ENCODE measurements at regions not wholly inside any gene's neighbourhood (a gene's known extent, or its start where the extent isn't known, plus 50 kb on each side); places are given as distances from the start of the nearest gene placed in this dataset.

GRCh38 chr11:76279038-76279437 lies 72.7 kb upstream of the WNT11 start (continued):
- TF ChIP-seq POLR2AphosphoS5 (IDR thresholded peaks at IDR 0.05; ENCODE audit: low read length) (no peak), CHD2 (IDR thresholded peaks at IDR 0.05; ENCODE audit: borderline replicate concordance, low read depth, low read length) (no peak), KLF5 (IDR thresholded peaks at IDR 0.05; ENCODE audit: partially characterized antibody) (no peak), JUNB (IDR thresholded peaks at IDR 0.05) (no peak), RBBP5 (conservative IDR thresholded peaks at IDR 0.05) (no peak), ZNF274 (IDR thresholded peaks at IDR 0.05; ENCODE audit: insufficient read depth, insufficient read length) (no peak), EP300 (IDR thresholded peaks at IDR 0.05; ENCODE audit: borderline replicate concordance in 1 of 2, control insufficient read depth in 1 of 2, low read depth in 2 of 2, low read length in 2 of 2) (no peak)

- in situ Hi-C loops (cut with MboI) (no loop called here), intact Hi-C loops (cut with micrococcal nuclease; ENCODE audit: unreplicated experiment) (no loop called here)
- Histone ChIP-seq H3K36me3 (ENCODE audit: control insufficient read depth in 2 of 2, insufficient read depth in 2 of 2, low read length in 1 of 2) (no peaks in the 10 kb centered on the region), H3K27ac (ENCODE audit: control insufficient read depth, insufficient read depth) (no peak overlapping the region), H3K4me1 (ENCODE audit: control insufficient read depth, insufficient read depth, low read length) (0 out of 2 replicates have a peak, but pooled peaks cover 6% of the 10 kb centered on the region), H2AFZ (ENCODE audit: control insufficient read depth, low read depth, low read length) (no peak overlapping the region), H4K20me1 (ENCODE audit: control insufficient read depth, insufficient read depth) (no peaks in the 10 kb centered on the region), H3K9ac (ENCODE audit: control insufficient read depth, insufficient read depth, low read length) (no peak overlapping the region), H3K4me2 (ENCODE audit: control insufficient read depth, insufficient read depth) (no peak overlapping the region), H3K9me3 (replicated peaks; ENCODE audit: control insufficient read depth, insufficient read depth, low read length) (no peaks in the 10 kb centered on the region; the same call in 2 of the 3 replicates), H3K4me3 (no peak overlapping the region), H3K27me3 (replicated peaks in 1 of 2; ENCODE audit: control insufficient read depth in 2 of 2, insufficient read depth in 2 of 2, low read length in 1 of 2) (no peaks in the 10 kb centered on the region), H3K79me2 (ENCODE audit: control insufficient read depth, insufficient read depth, low read length) (no peaks in the 10 kb centered on the region)
- ChIA-PET SMC1A (ENCODE audit: uncharacterized antibody, unreplicated experiment) (no interaction called here), POLR2A (no interaction called here), CTCF (interaction anchor here (0.7 kb wide), 1 partner anchor 71 kb away, joined by 3 read pairs; no protein-coding TSS in a partner anchor), RAD21 (ENCODE audit: unreplicated experiment) (no interaction called here)
- DNase-seq (ENCODE audit: low read depth, low spot score) (no peak), ATAC-seq (no peak), FAIRE-seq (no peak)
- no TSS peak for BruUV-seq (replicated peaks)
- TF ChIP-seq POLR2AphosphoS5 (IDR thresholded peaks at IDR 0.05; ENCODE audit: low read length) (no peak), FOS (IDR thresholded peaks at IDR 0.05; ENCODE audit: borderline replicate concordance, extremely low read depth, insufficient read length) (no peak), NRF1 (conservative IDR thresholded peaks at IDR 0.05; ENCODE audit: low read depth, low read length) (no peak), CBFB (IDR thresholded peaks at IDR 0.05; ENCODE audit: low read depth) (no peak), FOXK2 (IDR thresholded peaks at IDR 0.05) (no peak), TCF3 (IDR thresholded peaks at IDR 0.05; ENCODE audit: borderline replicate concordance, insufficient read depth, low read depth, low read length) (no peak), NFXL1 (IDR thresholded peaks at IDR 0.05; ENCODE audit: borderline replicate concordance) (no peak), RELA (IDR thresholded peaks at IDR 0.05; ENCODE audit: borderline replicate concordance, partially characterized antibody) (no peak), PML (IDR thresholded peaks at IDR 0.05; ENCODE audit: low read length) (no peak), FOXM1 (IDR thresholded peaks at IDR 0.05; ENCODE audit: low read depth, low read length) (no peak), PAX5 (IDR thresholded peaks at IDR 0.05; ENCODE audit: borderline replicate concordance, low read depth, low read length) (no peak), MYB (IDR thresholded peaks at IDR 0.05; ENCODE audit: borderline replicate concordance, low read depth, low read length) (no peak)
- WGBS (ENCODE audit: insufficient coverage, insufficient replicate concordance, low lambda C conversion rate, missing lambda C conversion rate): 49% methylated on average over 4 of the region's 4 CpGs
These were observed 72.2 kb upstream of the WNT11 start for GRCh38 chr11:76278526-76278925.
